HL-60 (cell line): ENCODE measurements at regions not wholly inside any gene's neighbourhood (a gene's known extent, or its start where the extent isn't known, plus 50 kb on each side); places are given as distances from the start of the nearest gene placed in this dataset.

Experiments used
- CTCF ChIP-seq: IDR thresholded peaks from one replicate; pipeline ENCODE4 v1.5.1; 2011; ENCODE audit warnings: low read length, control low read depth, inconsistent platforms; ENCODE audit not compliant: insufficient read depth
- GABPA ChIP-seq: IDR thresholded peaks from 2 replicates; pipeline ENCODE4 v1.6.1; 2012; ENCODE audit warnings: low read depth
- POLR2AphosphoS5 ChIP-seq: IDR thresholded peaks from 2 replicates; pipeline ENCODE4 v1.6.1; 2012; ENCODE audit warnings: low read depth
- SPI1 ChIP-seq: IDR thresholded peaks from 2 replicates; pipeline ENCODE4 v1.6.1; 2012; ENCODE audit warnings: low read depth, mild to moderate bottlenecking, borderline replicate concordance
- TF ChIP-seq, protein P1 (sequence below): IDR thresholded peaks from 2 replicates; pipeline ENCODE4 v1.6.1; 2012; ENCODE audit warnings: low read depth; ENCODE audit not compliant: insufficient replicate concordance

GRCh38 chr11:112842151-112842550, 119.1 kb upstream of the NCAM1 start:
- TF ChIP-seq CTCF: no peak
- TF ChIP-seq POLR2AphosphoS5: no peak
- TF ChIP-seq SPI1: no peak
- TF ChIP-seq, protein P1, sequence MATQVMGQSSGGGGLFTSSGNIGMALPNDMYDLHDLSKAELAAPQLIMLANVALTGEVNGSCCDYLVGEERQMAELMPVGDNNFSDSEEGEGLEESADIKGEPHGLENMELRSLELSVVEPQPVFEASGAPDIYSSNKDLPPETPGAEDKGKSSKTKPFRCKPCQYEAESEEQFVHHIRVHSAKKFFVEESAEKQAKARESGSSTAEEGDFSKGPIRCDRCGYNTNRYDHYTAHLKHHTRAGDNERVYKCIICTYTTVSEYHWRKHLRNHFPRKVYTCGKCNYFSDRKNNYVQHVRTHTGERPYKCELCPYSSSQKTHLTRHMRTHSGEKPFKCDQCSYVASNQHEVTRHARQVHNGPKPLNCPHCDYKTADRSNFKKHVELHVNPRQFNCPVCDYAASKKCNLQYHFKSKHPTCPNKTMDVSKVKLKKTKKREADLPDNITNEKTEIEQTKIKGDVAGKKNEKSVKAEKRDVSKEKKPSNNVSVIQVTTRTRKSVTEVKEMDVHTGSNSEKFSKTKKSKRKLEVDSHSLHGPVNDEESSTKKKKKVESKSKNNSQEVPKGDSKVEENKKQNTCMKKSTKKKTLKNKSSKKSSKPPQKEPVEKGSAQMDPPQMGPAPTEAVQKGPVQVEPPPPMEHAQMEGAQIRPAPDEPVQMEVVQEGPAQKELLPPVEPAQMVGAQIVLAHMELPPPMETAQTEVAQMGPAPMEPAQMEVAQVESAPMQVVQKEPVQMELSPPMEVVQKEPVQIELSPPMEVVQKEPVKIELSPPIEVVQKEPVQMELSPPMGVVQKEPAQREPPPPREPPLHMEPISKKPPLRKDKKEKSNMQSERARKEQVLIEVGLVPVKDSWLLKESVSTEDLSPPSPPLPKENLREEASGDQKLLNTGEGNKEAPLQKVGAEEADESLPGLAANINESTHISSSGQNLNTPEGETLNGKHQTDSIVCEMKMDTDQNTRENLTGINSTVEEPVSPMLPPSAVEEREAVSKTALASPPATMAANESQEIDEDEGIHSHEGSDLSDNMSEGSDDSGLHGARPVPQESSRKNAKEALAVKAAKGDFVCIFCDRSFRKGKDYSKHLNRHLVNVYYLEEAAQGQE: no peak
- TF ChIP-seq GABPA: no peak
